ENCODE measurements at regions not wholly inside any gene's neighbourhood (a gene's known extent, or its start where the extent isn't known, plus 50 kb on each side); places are given as distances from the start of the nearest gene placed in this dataset.

GRCh38 chr21:15151385-15152103 lies 86.7 kb upstream of the NRIP1 start:
- no peak for ATAC-seq

- ATAC-seq = no peak
Observed at GRCh38 chr21:15152591-15152990, 87.8 kb upstream of the NRIP1 start.

GRCh38 chr21:15159382-15160020 lies 94.7 kb upstream of the NRIP1 start:
- ATAC-seq = peak; percentile 35 to 56

GRCh38 chr21:15160136-15160535 lies 95.3 kb upstream of the NRIP1 start:
- no peak for ATAC-seq

GRCh38 chr21:15162921-15163320 lies 98.1 kb upstream of the NRIP1 start:
- no peak for ATAC-seq

GRCh38 chr21:15164273-15164672 lies 99.5 kb upstream of the NRIP1 start:
- ATAC-seq = no peak

- ATAC-seq = no peak
Observed at GRCh38 chr21:15164678-15165303, 100.0 kb upstream of the NRIP1 start.

- no peak for ATAC-seq
Observed at GRCh38 chr21:15170614-15171013, 105.8 kb upstream of the NRIP1 start.

GRCh38 chr21:15171546-15171945 lies 106.7 kb upstream of the NRIP1 start:
- no peak for ATAC-seq

- no peak for ATAC-seq
Observed at GRCh38 chr21:15172963-15173362, 108.2 kb upstream of the NRIP1 start.

GRCh38 chr21:15174923-15175322 lies 110.1 kb upstream of the NRIP1 start:
- ATAC-seq = no peak

- no peak for ATAC-seq
Observed at GRCh38 chr21:15182731-15183130, 117.9 kb upstream of the NRIP1 start.

GRCh38 chr21:15183813-15184257 lies 119.0 kb upstream of the NRIP1 start:
- ATAC-seq = no peak

- no peak for ATAC-seq
Observed at GRCh38 chr21:15190412-15190811, 125.6 kb upstream of the NRIP1 start.

GRCh38 chr21:15190837-15191236 lies 126.0 kb upstream of the NRIP1 start:
- no peak for ATAC-seq

GRCh38 chr21:15191342-15191741 lies 126.5 kb upstream of the NRIP1 start:
- ATAC-seq = no peak

- ATAC-seq = no peak
Observed at GRCh38 chr21:15192243-15192642, 127.4 kb upstream of the NRIP1 start.

GRCh38 chr21:15193937-15194336 lies 129.1 kb upstream of the NRIP1 start:
- no peak for ATAC-seq

GRCh38 chr21:15195104-15195503 lies 130.3 kb upstream of the NRIP1 start:
- no peak for ATAC-seq

GRCh38 chr21:15195768-15196167 lies 131.0 kb upstream of the NRIP1 start:
- ATAC-seq = no peak

GRCh38 chr21:15197696-15198095 lies 132.9 kb upstream of the NRIP1 start:
- ATAC-seq = no peak

GRCh38 chr21:15199414-15200383 lies 134.9 kb upstream of the NRIP1 start:
- no peak for ATAC-seq

- ATAC-seq = no peak
Observed at GRCh38 chr21:15203740-15204139, 138.9 kb upstream of the NRIP1 start.
